ENCODE measurements at regions not wholly inside any gene's neighbourhood (a gene's known extent, or its start where the extent isn't known, plus 50 kb on each side); places are given as distances from the start of the nearest gene placed in this dataset.

GRCh38 chr4:45596379-45597101 is 527.3 kb downstream of the GABRG1 start:
- Mint-ChIP-seq H3K9me3 (peaks cover 10% of the 10 kb centered on the region), H3K36me3 (ENCODE audit: low read depth) (no peaks in the 10 kb centered on the region), H3K27ac (no peak overlapping the region), H3K4me3 (ENCODE audit: low read depth) (no peak overlapping the region), H3K27me3 (ENCODE audit: low read depth) (no peaks in the 10 kb centered on the region), H3K4me1 (ENCODE audit: low read depth) (no peaks in the 10 kb centered on the region)
- DNase-seq (ENCODE audit: low spot score), result no peak
- intact Hi-C loops (cut with micrococcal nuclease), result no loop called here

- intact Hi-C loops (cut with micrococcal nuclease), result no loop called here
These were observed 543.5 kb downstream of the GABRG1 start for GRCh38 chr4:45580334-45580733.

GRCh38 chr4:45578874-45579273 is 545.0 kb downstream of the GABRG1 start:
- no peaks in the 10 kb centered on the region for H3K36me3 Mint-ChIP-seq (ENCODE audit: low read depth)
- H3K27me3 Mint-ChIP-seq (ENCODE audit: low read depth), result no peaks in the 10 kb centered on the region
- intact Hi-C loops (cut with micrococcal nuclease), result no loop called here
- DNase-seq (ENCODE audit: low spot score), result no peak
- no peak overlapping the region for H3K4me3 Mint-ChIP-seq (ENCODE audit: low read depth)
- peaks cover 17% of the 10 kb centered on the region for H3K9me3 Mint-ChIP-seq
- H3K4me1 Mint-ChIP-seq (ENCODE audit: low read depth), result no peaks in the 10 kb centered on the region
- H3K27ac Mint-ChIP-seq, result no peak overlapping the region

More at GRCh38 chr4:45580334-45580733, 543.5 kb downstream of the GABRG1 start:
- no peak overlapping the region for H3K4me3 Mint-ChIP-seq (ENCODE audit: low read depth)
- peaks cover 30% of the 10 kb centered on the region for H3K9me3 Mint-ChIP-seq
- no peaks in the 10 kb centered on the region for H3K4me1 Mint-ChIP-seq (ENCODE audit: low read depth)
- H3K27me3 Mint-ChIP-seq (ENCODE audit: low read depth), result no peaks in the 10 kb centered on the region
- H3K27ac Mint-ChIP-seq, result no peak overlapping the region
- no peak for DNase-seq (ENCODE audit: low spot score)
- no peaks in the 10 kb centered on the region for H3K36me3 Mint-ChIP-seq (ENCODE audit: low read depth)

- no peaks in the 10 kb centered on the region for H3K36me3 Mint-ChIP-seq (ENCODE audit: low read depth)
- intact Hi-C loops (cut with micrococcal nuclease), result no loop called here
- H3K9me3 Mint-ChIP-seq, result peaks cover 15% of the 10 kb centered on the region
- no peaks in the 10 kb centered on the region for H3K27me3 Mint-ChIP-seq (ENCODE audit: low read depth)
- H3K4me1 Mint-ChIP-seq (ENCODE audit: low read depth), result no peaks in the 10 kb centered on the region
- H3K27ac Mint-ChIP-seq, result no peak overlapping the region
- no peak for DNase-seq (ENCODE audit: low spot score)
- H3K4me3 Mint-ChIP-seq (ENCODE audit: low read depth), result no peak overlapping the region
These were observed 547.6 kb downstream of the GABRG1 start for GRCh38 chr4:45576275-45576674.

GRCh38 chr4:45569619-45570018 is 554.2 kb downstream of the GABRG1 start:
- H3K27ac Mint-ChIP-seq, result no peak overlapping the region
- no peak for DNase-seq (ENCODE audit: low spot score)
- intact Hi-C loops (cut with micrococcal nuclease), result no loop called here
- H3K36me3 Mint-ChIP-seq (ENCODE audit: low read depth), result no peaks in the 10 kb centered on the region
- no peak overlapping the region for H3K4me3 Mint-ChIP-seq (ENCODE audit: low read depth)
- peaks cover 8% of the 10 kb centered on the region for H3K9me3 Mint-ChIP-seq
- no peaks in the 10 kb centered on the region for H3K27me3 Mint-ChIP-seq (ENCODE audit: low read depth)
- H3K4me1 Mint-ChIP-seq (ENCODE audit: low read depth), result no peaks in the 10 kb centered on the region

- DNase-seq (ENCODE audit: low spot score), result no peak
- intact Hi-C loops (cut with micrococcal nuclease), result no loop called here
- no peaks in the 10 kb centered on the region for H3K4me1 Mint-ChIP-seq (ENCODE audit: low read depth)
- peaks cover 10% of the 10 kb centered on the region for H3K9me3 Mint-ChIP-seq
- no peak overlapping the region for H3K27ac Mint-ChIP-seq
- H3K27me3 Mint-ChIP-seq (ENCODE audit: low read depth), result no peaks in the 10 kb centered on the region
- H3K36me3 Mint-ChIP-seq (ENCODE audit: low read depth), result no peaks in the 10 kb centered on the region
- no peak overlapping the region for H3K4me3 Mint-ChIP-seq (ENCODE audit: low read depth)
These were observed 555.2 kb downstream of the GABRG1 start for GRCh38 chr4:45568694-45569093.

GRCh38 chr4:45566896-45567603 is 556.8 kb downstream of the GABRG1 start:
- Mint-ChIP-seq H3K9me3 (peaks cover 12% of the 10 kb centered on the region), H3K4me3 (ENCODE audit: low read depth) (no peak overlapping the region), H3K27ac (no peak overlapping the region), H3K27me3 (ENCODE audit: low read depth) (no peaks in the 10 kb centered on the region), H3K36me3 (ENCODE audit: low read depth) (no peaks in the 10 kb centered on the region), H3K4me1 (ENCODE audit: low read depth) (no peaks in the 10 kb centered on the region)
- intact Hi-C loops (cut with micrococcal nuclease), result no loop called here
- no peak for DNase-seq (ENCODE audit: low spot score)

GRCh38 chr4:45554423-45554822 is 569.4 kb downstream of the GABRG1 start:
- intact Hi-C loops (cut with micrococcal nuclease), result no loop called here
- DNase-seq (ENCODE audit: low spot score), result no peak
- Mint-ChIP-seq H3K4me3 (ENCODE audit: low read depth) (no peak overlapping the region), H3K36me3 (ENCODE audit: low read depth) (no peaks in the 10 kb centered on the region), H3K9me3 (peaks cover 7% of the 10 kb centered on the region), H3K27me3 (ENCODE audit: low read depth) (no peaks in the 10 kb centered on the region), H3K4me1 (ENCODE audit: low read depth) (no peaks in the 10 kb centered on the region), H3K27ac (no peak overlapping the region)

GRCh38 chr4:45550766-45551366 is 573.0 kb downstream of the GABRG1 start:
- Mint-ChIP-seq H3K4me3 (ENCODE audit: low read depth) (no peak overlapping the region), H3K27ac (no peak overlapping the region), H3K9me3 (peaks cover 7% of the 10 kb centered on the region), H3K27me3 (ENCODE audit: low read depth) (no peaks in the 10 kb centered on the region), H3K36me3 (ENCODE audit: low read depth) (no peaks in the 10 kb centered on the region), H3K4me1 (ENCODE audit: low read depth) (no peaks in the 10 kb centered on the region)
- intact Hi-C loops (cut with micrococcal nuclease), result no loop called here
- DNase-seq (ENCODE audit: low spot score), result no peak

- no peak for DNase-seq (ENCODE audit: low spot score)
- intact Hi-C loops (cut with micrococcal nuclease), result no loop called here
- no peaks in the 10 kb centered on the region for H3K36me3 Mint-ChIP-seq (ENCODE audit: low read depth)
- no peak overlapping the region for H3K27ac Mint-ChIP-seq
- no peaks in the 10 kb centered on the region for H3K4me1 Mint-ChIP-seq (ENCODE audit: low read depth)
- no peaks in the 10 kb centered on the region for H3K27me3 Mint-ChIP-seq (ENCODE audit: low read depth)
- no peak overlapping the region for H3K4me3 Mint-ChIP-seq (ENCODE audit: low read depth)
- H3K9me3 Mint-ChIP-seq, result peaks cover 34% of the 10 kb centered on the region
These were observed 584.6 kb downstream of the GABRG1 start for GRCh38 chr4:45539142-45539814.

GRCh38 chr4:45530498-45530897 is 593.4 kb downstream of the GABRG1 start:
- Mint-ChIP-seq H3K9me3 (peaks cover 26% of the 10 kb centered on the region), H3K4me1 (ENCODE audit: low read depth) (no peaks in the 10 kb centered on the region), H3K4me3 (ENCODE audit: low read depth) (no peak overlapping the region), H3K27ac (no peak overlapping the region), H3K27me3 (ENCODE audit: low read depth) (no peaks in the 10 kb centered on the region), H3K36me3 (ENCODE audit: low read depth) (no peaks in the 10 kb centered on the region)
- no peak for DNase-seq (ENCODE audit: low spot score)
- intact Hi-C loops (cut with micrococcal nuclease), result no loop called here

GRCh38 chr4:45527160-45527559 is 596.7 kb downstream of the GABRG1 start:
- no peak for DNase-seq (ENCODE audit: low spot score)
- Mint-ChIP-seq H3K36me3 (ENCODE audit: low read depth) (no peaks in the 10 kb centered on the region), H3K4me1 (ENCODE audit: low read depth) (no peaks in the 10 kb centered on the region), H3K27me3 (ENCODE audit: low read depth) (no peaks in the 10 kb centered on the region), H3K4me3 (ENCODE audit: low read depth) (no peak overlapping the region), H3K27ac (no peak overlapping the region), H3K9me3 (peaks cover 20% of the 10 kb centered on the region)
- intact Hi-C loops (cut with micrococcal nuclease), result no loop called here

GRCh38 chr4:45518832-45519231 is 605.0 kb downstream of the GABRG1 start:
- no peak overlapping the region for H3K4me3 Mint-ChIP-seq (ENCODE audit: low read depth)
- no peaks in the 10 kb centered on the region for H3K27me3 Mint-ChIP-seq (ENCODE audit: low read depth)
- H3K9me3 Mint-ChIP-seq, result peaks cover 30% of the 10 kb centered on the region
- no peaks in the 10 kb centered on the region for H3K36me3 Mint-ChIP-seq (ENCODE audit: low read depth)
- H3K27ac Mint-ChIP-seq, result no peak overlapping the region
- intact Hi-C loops (cut with micrococcal nuclease), result no loop called here
- no peak for DNase-seq (ENCODE audit: low spot score)
- H3K4me1 Mint-ChIP-seq (ENCODE audit: low read depth), result no peaks in the 10 kb centered on the region

All from activated T-helper 2 cell treated with anti-CD3 and anti-CD28 coated beads, Interferon-gamma antibody, Interleukin-2, Interleukin-4, amounts not matched to agents 10 μg/mL and 5 μg/mL and 100 μg/mL, durations not matched to agents 14 hours and 24 hours and 36 hours (primary cell).